Panc1 (cell line): ENCODE measurements at regions not wholly inside any gene's neighbourhood (a gene's known extent, or its start where the extent isn't known, plus 50 kb on each side); places are given as distances from the start of the nearest gene placed in this dataset.

Experiments used
- ATAC-seq: fragments of 200-7000 bp; cut with Tn5 transposase; 2 replicates; pipeline ENCODE4 v1.9.1; 2020; ENCODE audit warnings: mild to moderate bottlenecking, moderate library complexity
- BruUV-seq: library from RNA; stranded (reverse); fragments of 400-500 nt; replicated peaks from 2 replicates; lab custom pipeline; 2021; lab: Mats Ljungman, UMichigan
- CTCF ChIA-PET: fragments of 300-600 bp; sonication (Branson Sonifier 250); formaldehyde crosslinking; loops from one replicate; lab custom pipeline; 2022; ENCODE audit warnings: antibody characterized with exemption; lab: Charles Lee
- POLR2A ChIA-PET: fragments of 300-600 bp; sonication (Branson Sonifier 250); formaldehyde crosslinking; loops from one replicate; lab custom pipeline; 2022; ENCODE audit warnings: antibody characterized with exemption; lab: Charles Lee
- DNase-seq: peaks from one replicate; pipeline ENCODE4 v3.0.0-alpha.2; 2010; ENCODE audit warnings: low read depth, low spot score
- H3K27ac ChIP-seq: 2 replicates; pipeline ENCODE4 v1.5.1; 2011; ENCODE audit warnings: mild to moderate bottlenecking, low read length, inconsistent platforms
- H3K27me3 ChIP-seq: fragments of 200-500 bp; sonication (Bioruptor generic); 2 replicates; pipeline ENCODE4 v1.6.0; 2014; ENCODE audit warnings: low read length, inconsistent platforms; ENCODE audit not compliant: control insufficient read depth, insufficient read depth
- H3K36me3 ChIP-seq: fragments of 200-500 bp; sonication (Bioruptor generic); 2 replicates; pipeline ENCODE4 v1.5.1; 2014; ENCODE audit warnings: inconsistent platforms, mild to moderate bottlenecking, low read length, moderate library complexity; ENCODE audit not compliant: control insufficient read depth, insufficient read depth
- H3K4me1 ChIP-seq: 2 replicates; pipeline ENCODE4 v1.5.1; 2011; ENCODE audit warnings: inconsistent platforms, mild to moderate bottlenecking, low read length, moderate library complexity; ENCODE audit not compliant: control insufficient read depth, insufficient read depth
- H3K4me3 ChIP-seq, 2 experiments: 2 replicates each; pipeline ENCODE4 v1.5.1; 2011 to 2012; ENCODE audit warnings: low read depth in 2 of 2, low read length in 2 of 2, mild to moderate bottlenecking in 2 of 2, inconsistent platforms in 1 of 2, moderate library complexity in 1 of 2
- H3K9me3 ChIP-seq: fragments of 200-500 bp; sonication (Bioruptor generic); 2 replicates; pipeline ENCODE4 v1.5.1; 2014; ENCODE audit warnings: low read depth, mild to moderate bottlenecking, inconsistent platforms, low read length, moderate library complexity; ENCODE audit not compliant: control insufficient read depth, insufficient read depth
- CTCF ChIP-seq: fragments of 450-650 bp; IDR thresholded peaks from 2 replicates; pipeline ENCODE4 v1.5.1; 2017; ENCODE audit warnings: mild to moderate bottlenecking
- POLR2AphosphoS5 ChIP-seq: IDR thresholded peaks from 2 replicates; pipeline ENCODE4 v1.6.1; 2012; ENCODE audit warnings: mild to moderate bottlenecking, low read depth, low read length, moderate library complexity
- REST ChIP-seq, 2 experiments: IDR thresholded peaks; 2 replicates each; pipeline ENCODE4 v1.6.1; 2011 to 2012; ENCODE audit warnings: low read depth in 2 of 2, control low read depth in 1 of 2, low read length in 1 of 2, mild to moderate bottlenecking in 1 of 2, moderate library complexity in 1 of 2; ENCODE audit not compliant: insufficient read depth in 1 of 2
- SIN3A ChIP-seq: IDR thresholded peaks from 2 replicates; pipeline ENCODE4 v1.6.1; 2012; ENCODE audit warnings: low read depth, mild to moderate bottlenecking, low read length, moderate library complexity, borderline replicate concordance; ENCODE audit not compliant: insufficient read depth
- TCF7L2 ChIP-seq: IDR thresholded peaks from 2 replicates; pipeline ENCODE4 v1.6.1; 2011; ENCODE audit warnings: mild to moderate bottlenecking, low read depth, low read length, inconsistent platforms
- in situ Hi-C: cut with HindIII; loops from 2 replicates; pipeline ENCODE4 v1.10.0; 2016; ENCODE audit warnings: low sequenced_read_pairs, low pct_unique_long_range_greater_than_20kb
- intact Hi-C: fragments of 100-400 bp; cut with micrococcal nuclease; formaldehyde crosslinking; loops from one replicate; pipeline ENCODE4 v1.10.0; 2022; ENCODE audit not compliant: unreplicated experiment

- intact Hi-C loops (no loop called here), in situ Hi-C loops (no loop called here)
- BruUV-seq: no TSS peak
- Histone ChIP-seq H3K36me3 (no peaks in the 10 kb centered on the region), H3K27ac (no peak overlapping the region), H3K27me3 (no peaks in the 10 kb centered on the region), H3K9me3 (no peaks in the 10 kb centered on the region), H3K4me1 (no peaks in the 10 kb centered on the region), H3K4me3 (no peak overlapping the region)
- CTCF ChIA-PET: no interaction called here
- ATAC-seq: no peak
- DNase-seq: no peak
- TF ChIP-seq POLR2AphosphoS5: no peak
- TF ChIP-seq TCF7L2: no peak
- TF ChIP-seq CTCF: no peak
- TF ChIP-seq SIN3A: no peak
- TF ChIP-seq REST (IDR thresholded peaks at IDR 0.05; ENCODE audit: insufficient read depth in 1 of 2, low read depth in 2 of 2, low read length in 1 of 2): no peak
- POLR2A ChIA-PET: no interaction called here
These were observed 52.1 kb upstream of the RNU6ATAC start for GRCh38 chr9:134216449-134216951.

GRCh38 chr9:134216961-134217360 lies 52.6 kb upstream of the RNU6ATAC start:
- in situ Hi-C loops: no loop called here
- Histone ChIP-seq H3K4me3 (no peak overlapping the region), H3K27ac (no peak overlapping the region), H3K9me3 (no peaks in the 10 kb centered on the region), H3K4me1 (no peaks in the 10 kb centered on the region), H3K27me3 (no peaks in the 10 kb centered on the region), H3K36me3 (no peaks in the 10 kb centered on the region)
- ATAC-seq (no peak), DNase-seq (no peak)
- intact Hi-C loops: no loop called here
- ChIA-PET POLR2A (no interaction called here), CTCF (no interaction called here)
- TF ChIP-seq POLR2AphosphoS5 (no peak), TCF7L2 (no peak), SIN3A (no peak), REST (IDR thresholded peaks at IDR 0.05; ENCODE audit: insufficient read depth in 1 of 2, low read depth in 2 of 2, low read length in 1 of 2) (no peak), CTCF (no peak)
- no TSS peak for BruUV-seq
